Body of pancreas (tissue), 4 donors: ENCODE measurements at regions not wholly inside any gene's neighbourhood (a gene's known extent, or its start where the extent isn't known, plus 50 kb on each side); places are given as distances from the start of the nearest gene placed in this dataset.

ENCODE experiments used
- CTCF ChIP-seq, 7 experiments: fragments of 450-650 bp in 4 of 7; fragments of 200-600 bp in 3 of 7; sonication (generic) in 3 of 7; IDR thresholded peaks; one replicate each; pipeline ENCODE4 v1.5.1; 2016 to 2019; ENCODE audit warnings: antibody characterized with exemption in 7 of 7
- POLR2A ChIP-seq, 3 donors: fragments of 450-650 bp; IDR thresholded peaks; one replicate each; pipeline ENCODE4 v1.6.1; 2016; ENCODE audit warnings: antibody characterized with exemption in 3 of 3, mild to moderate bottlenecking in 2 of 3

GRCh38 chr20:54794874-54795273, 319.5 kb downstream of the DOK5 start:
- TF ChIP-seq CTCF (IDR thresholded peaks at IDR 0.05) (no peak), POLR2A (IDR thresholded peaks at IDR 0.05) (no peak)
